Left renal pelvis (tissue), 4 donors: ENCODE measurements at regions not wholly inside any gene's neighbourhood (a gene's known extent, or its start where the extent isn't known, plus 50 kb on each side); places are given as distances from the start of the nearest gene placed in this dataset.

Source experiments
- DNase-seq, 4 donors: peaks; one replicate each; pipeline ENCODE4 v3.0.0-alpha.2; 2013; ENCODE audit warnings: low read depth in 4 of 4, low spot score in 3 of 4

- no peak for DNase-seq
Observed at GRCh38 chr9:1461812-1462211, 411.7 kb downstream of the DMRT2 start.

DNA sequence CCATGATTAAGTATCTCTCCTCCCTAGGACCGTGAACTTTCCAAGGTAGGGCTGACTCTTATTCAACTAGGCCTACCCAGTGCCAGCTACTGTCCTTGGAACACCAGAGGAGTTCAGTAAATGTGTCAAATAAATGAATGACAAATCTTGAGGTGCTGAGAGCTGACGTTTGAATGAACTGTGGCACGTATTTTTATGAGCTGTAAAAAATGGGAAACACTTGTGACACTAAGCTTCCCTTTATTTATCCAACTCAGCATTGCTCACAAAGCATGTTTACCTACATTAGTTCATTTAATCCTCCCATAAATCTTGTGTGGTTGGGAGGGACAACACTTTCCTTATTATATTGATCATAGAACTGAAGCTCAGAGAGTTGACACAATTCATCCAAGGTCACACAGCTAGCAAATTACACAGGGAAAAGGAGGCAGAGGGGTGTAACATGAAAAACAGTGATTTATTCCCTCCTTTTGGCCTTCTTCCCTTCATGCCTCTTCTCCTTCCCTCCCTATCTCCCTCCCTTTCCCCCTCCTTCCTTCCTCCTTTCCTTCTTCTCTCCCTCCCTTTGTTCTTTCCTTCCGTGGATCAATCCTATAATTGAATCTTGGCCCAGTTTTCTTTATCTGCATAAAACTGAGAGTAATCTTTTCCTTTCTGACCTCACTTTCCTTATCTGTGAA lies 412.6 kb downstream of the DMRT2 start:
- DNase-seq: no peak

DNA sequence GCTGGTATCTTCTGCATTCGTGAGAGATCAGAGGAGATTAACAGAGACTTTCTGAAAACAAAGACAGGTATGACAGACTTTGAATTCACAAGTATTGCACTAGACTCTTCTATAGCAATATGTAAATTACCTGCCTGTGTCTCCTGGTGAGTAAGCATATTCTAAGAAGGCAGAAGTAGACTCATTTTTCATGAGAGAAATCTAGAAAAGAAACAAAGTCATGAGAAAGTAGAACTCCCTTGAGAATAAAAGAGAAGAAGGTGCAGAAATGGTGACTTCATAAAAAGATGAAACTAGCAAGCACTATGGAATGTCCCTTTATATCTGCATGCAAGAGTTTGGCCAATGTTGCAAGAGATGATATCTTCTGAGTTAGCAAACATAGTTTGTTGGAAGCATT lies 419.8 kb downstream of the DMRT2 start:
- no peak for DNase-seq

- DNase-seq: no peak
Observed at GRCh38 chr9:1473956-1474634, 423.9 kb downstream of the DMRT2 start.

DNA sequence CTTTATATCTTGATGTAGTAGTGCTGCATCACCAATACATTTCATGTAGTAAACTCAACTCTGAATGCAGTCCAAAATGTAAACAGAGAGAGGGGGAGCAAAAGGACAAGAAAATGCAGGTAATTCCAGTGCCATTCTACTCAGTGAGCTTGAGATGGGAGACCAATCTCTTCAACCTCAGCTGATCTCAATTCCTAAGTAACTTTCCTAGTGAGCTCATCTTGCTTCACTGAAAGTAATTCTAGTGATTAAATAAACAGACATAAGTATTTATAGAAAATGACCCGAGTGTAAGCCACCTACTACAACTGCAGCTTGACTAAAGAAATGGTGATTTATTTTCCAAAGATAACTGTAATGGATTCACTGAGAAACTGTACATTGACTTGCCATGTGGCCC lies 424.5 kb downstream of the DMRT2 start:
- DNase-seq: no peak

DNA sequence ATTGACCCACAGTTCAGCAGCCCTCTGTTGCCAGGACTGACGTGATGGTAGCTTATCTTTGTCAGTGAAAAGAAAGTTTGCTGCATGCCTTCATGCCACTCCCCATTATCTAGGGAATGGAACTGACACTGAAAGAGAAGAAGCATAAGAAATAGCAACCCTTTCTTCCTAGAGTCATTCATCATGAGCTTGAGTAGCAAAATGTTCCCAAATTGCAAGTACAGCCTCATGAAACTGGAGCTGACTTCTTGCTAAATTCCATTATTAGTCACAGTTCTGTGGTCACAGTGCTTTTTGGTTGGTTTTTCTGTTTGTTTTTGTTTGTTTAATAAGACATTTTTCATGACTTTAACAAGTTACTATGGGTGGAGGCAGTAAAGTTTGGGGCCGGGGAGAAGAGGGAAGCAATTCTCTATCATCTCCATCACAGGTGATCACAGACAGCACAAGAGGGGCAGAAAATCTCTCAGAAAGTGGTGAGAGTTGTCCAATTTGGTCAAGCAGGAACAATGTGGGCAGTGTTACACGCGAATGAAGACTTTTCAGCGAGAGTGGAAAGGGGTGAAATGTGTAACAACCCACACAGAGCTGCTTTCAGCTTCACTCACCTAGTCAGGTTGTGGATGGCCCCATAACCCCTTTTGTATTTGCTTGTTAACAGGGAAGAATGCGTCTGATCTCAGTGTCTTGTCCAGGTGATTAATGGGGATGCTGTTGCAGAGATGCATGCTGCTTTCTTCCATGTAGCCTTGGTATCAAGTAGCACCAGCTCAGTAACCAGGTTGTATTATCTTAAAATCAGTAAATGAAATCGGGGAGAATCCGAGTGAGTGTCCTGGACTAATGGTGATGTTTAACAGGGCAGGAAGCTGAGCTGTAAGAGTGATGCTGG lies 440.4 kb downstream of the DMRT2 start:
- DNase-seq: no peak

DNA sequence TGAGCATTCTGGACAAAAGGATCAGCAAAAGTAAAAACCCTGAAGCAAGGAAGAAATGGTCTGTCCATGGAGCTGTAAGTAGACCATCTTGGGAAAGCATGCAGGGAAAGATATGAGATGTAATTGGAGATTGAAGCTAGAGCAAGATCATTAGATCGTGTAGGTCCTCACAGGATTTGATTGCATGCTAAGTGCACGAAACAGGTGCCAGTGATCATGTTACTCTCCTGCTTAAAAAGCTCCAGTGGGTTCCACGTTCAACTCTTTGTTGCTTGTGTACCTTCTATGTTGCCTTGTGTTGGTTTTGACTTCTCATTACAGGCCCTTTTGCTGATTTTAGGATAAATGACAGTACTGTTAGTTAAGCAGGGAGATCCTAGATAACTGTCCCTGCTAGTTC lies 442.0 kb downstream of the DMRT2 start:
- DNase-seq: no peak

GRCh38 chr9:1495282-1496030 lies 445.3 kb downstream of the DMRT2 start:
- DNase-seq: peak in 1 of 4 donors; percentile 10

GRCh38 chr9:1505489-1505888 lies 455.3 kb downstream of the DMRT2 start:
- DNase-seq: no peak

- DNase-seq: no peak
Observed at GRCh38 chr9:1510712-1511111, 460.6 kb downstream of the DMRT2 start.

- DNase-seq: no peak
Observed at GRCh38 chr9:1513105-1513504, 462.9 kb downstream of the DMRT2 start.

GRCh38 chr9:1514250-1514649 lies 464.1 kb downstream of the DMRT2 start:
- DNase-seq: no peak

DNA sequence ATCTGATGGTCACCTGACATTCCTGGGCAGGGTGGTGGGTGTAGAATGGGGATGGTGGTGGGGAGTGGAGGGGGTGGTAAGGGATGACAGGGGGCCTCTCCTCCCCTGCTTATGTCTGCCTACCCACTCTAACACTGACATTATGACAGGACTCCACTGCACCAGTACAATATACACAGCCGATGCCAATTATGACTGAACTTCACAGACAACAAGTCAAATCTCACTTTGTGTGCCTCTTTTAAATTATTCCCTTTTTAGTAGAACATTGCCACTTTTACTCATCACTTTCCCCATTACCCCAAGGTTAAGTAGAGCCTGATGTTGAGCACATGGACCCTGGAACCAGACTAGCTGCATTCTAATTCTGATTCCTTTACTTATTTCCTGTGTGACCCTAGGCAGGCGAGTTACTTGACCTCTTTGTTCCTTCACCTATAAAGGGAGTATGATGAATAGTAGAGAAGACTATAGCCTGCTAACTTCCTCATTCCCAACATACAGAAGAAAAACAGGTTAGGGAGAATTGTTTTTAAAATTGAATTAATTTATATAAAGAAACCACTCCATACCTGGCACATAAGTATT lies 464.7 kb downstream of the DMRT2 start:
- DNase-seq: no peak

DNA sequence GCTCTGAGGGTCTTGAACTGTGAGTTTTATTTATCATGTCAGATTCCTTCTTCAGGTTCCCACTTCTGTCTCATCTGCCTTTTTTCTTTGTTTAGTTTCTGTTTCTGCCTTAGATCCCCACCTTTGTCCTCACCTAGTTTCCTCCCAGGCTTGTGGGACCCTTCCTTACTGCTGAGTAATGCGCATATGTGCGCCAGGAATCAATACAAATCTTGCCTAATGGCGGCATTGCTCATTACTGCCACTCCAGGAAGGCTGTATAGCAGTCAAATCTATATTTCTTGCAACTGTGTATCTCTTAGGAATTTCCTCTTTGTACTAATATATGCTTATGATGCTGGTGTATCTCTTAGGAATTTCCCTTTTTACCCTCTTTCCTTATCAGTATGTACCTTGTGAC lies 465.4 kb downstream of the DMRT2 start:
- DNase-seq: no peak

DNA sequence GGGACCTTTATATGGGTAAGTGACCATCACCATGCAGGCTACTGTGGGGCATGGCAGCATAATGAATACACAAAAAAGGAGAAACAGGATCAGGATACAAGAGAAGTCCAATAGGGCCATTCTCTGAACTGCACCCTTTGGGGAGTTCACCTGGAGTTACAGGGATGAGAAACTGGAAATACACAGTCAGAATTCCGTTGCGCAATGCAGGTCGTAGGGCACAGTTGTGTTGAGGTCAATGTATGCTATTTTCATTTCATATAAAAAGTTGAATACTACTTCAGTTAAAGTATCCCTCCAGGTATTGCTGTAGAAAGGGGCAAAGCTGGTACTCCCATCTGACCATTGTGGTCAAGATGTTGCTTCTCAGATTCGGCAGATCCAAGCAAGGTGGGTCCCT lies 471.4 kb downstream of the DMRT2 start:
- no peak for DNase-seq

DNA sequence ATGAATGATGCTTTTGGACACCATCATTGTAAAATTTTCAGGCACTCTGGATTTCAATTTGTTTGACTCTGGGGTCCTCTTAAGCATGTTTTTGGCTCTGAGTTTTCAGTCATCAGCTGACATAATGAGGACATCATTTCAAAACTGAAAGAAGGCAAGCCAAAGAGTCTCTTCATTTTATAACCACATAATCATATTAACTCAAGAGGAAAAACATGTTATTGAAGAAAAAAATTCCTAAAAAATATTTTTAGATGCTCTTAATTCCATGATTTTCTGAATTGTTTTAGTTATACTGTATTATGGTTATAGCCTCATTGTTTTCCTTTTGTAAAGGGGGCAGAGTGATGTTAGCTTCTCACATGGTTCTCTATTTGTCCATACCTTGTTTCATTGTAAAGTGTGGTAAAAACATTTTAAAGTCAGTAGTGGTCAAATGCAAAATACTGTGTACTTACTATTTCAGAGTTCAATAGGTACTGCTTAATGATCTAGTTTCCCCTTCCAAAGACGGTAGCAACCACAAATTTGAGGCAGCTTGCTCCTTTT lies 472.1 kb downstream of the DMRT2 start:
- DNase-seq: no peak

GRCh38 chr9:1528456-1528855 lies 478.3 kb downstream of the DMRT2 start:
- no peak for DNase-seq

- DNase-seq: no peak
Observed at GRCh38 chr9:1530696-1531095, 480.5 kb downstream of the DMRT2 start.

GRCh38 chr9:1531424-1531823 lies 481.3 kb downstream of the DMRT2 start:
- no peak for DNase-seq

DNA sequence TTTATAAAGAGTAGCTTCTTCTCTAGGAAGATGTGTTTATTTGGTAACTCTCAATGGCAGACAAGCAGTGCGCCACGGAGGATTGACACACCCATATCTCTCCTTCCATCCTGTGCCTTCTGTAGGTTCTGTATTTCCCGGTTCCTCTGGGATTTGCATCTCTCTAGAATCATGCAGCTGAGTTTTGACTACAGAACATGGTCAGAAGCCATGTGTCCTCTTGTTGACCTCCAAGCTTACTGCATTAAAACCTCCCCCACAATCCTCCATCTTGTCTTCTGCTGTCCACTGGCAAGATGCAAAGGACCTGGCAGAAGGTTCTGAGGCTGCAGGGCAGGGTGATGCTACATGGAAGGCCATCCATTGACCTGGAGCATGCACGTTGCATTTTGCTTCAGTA lies 482.0 kb downstream of the DMRT2 start:
- no peak for DNase-seq
